ENCODE measurements at regions not wholly inside any gene's neighbourhood (a gene's known extent, or its start where the extent isn't known, plus 50 kb on each side); places are given as distances from the start of the nearest gene placed in this dataset.

- TF ChIP-seq CTCF (conservative IDR thresholded peaks at IDR 0.05) = no peak
- TF ChIP-seq EZH2 (IDR thresholded peaks at IDR 0.05; ENCODE audit: low read depth) = no peak
These were observed 315.8 kb upstream of the CDIN1 start for GRCh38 chr15:36263666-36264065.

Data from PC-9 (cell line).